ENCODE measurements at regions not wholly inside any gene's neighbourhood (a gene's known extent, or its start where the extent isn't known, plus 50 kb on each side); places are given as distances from the start of the nearest gene placed in this dataset.

DNA sequence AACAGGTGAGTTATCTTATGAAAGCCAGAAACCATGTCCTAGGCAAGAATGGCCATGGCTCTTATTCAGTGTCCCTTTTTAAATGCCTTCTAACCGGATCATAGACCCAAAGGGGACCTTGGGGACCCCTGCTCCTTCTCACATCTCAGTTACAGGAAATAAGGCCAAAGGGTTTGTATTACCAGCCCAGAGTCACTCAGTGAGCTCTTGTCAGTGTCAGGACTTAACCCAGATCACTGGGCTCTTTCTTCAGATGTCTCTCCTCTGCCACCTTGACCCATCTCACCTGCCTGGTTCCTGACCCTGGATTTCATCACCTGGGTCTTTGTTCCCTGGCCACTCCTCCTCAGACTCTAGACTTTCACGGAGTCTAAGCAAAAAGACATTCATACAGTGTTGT, 556.7 kb downstream of the CMPK2 start:
- Histone ChIP-seq H2AFZ (ENCODE audit: low read depth, low read length, poor library complexity, severe bottlenecking) (no peak overlapping the region), H3K27ac (ENCODE audit: low read depth, low read length) (no peak overlapping the region), H3K36me3 (ENCODE audit: control insufficient read depth in 1 of 2, insufficient read depth in 2 of 2, low read length in 2 of 2) (no peaks in the 10 kb centered on the region), H3K79me2 (ENCODE audit: insufficient read depth, low read length) (no peaks in the 10 kb centered on the region), H3K4me3 (replicated peaks in 1 of 2; ENCODE audit: low read depth in 1 of 2, low read length in 2 of 2) (no peak overlapping the region), H3K4me1 (ENCODE audit: control insufficient read depth in 1 of 2, insufficient read depth in 2 of 2, low read length in 2 of 2) (no peaks in the 10 kb centered on the region), H3K9ac (ENCODE audit: low read length) (no peak overlapping the region), H4K20me1 (ENCODE audit: insufficient read depth) (no peaks in the 10 kb centered on the region), H3K9me3 (ENCODE audit: control insufficient read depth in 1 of 2, insufficient read depth in 1 of 2, low read depth in 1 of 2, low read length in 2 of 2) (peaks cover under 1 to 11% of the 10 kb centered on the region in 2 experiments; a peak in 2 of 4 replicates), H3K9me2 (ENCODE audit: insufficient read depth) (no peaks in the 10 kb centered on the region), H3K4me2 (ENCODE audit: low read length) (no peak overlapping the region), H3K27me3 (ENCODE audit: insufficient read depth, low read length) (no peaks in the 10 kb centered on the region)
- intact Hi-C loops (cut with micrococcal nuclease) = no loop called here
- no peak for ATAC-seq
- DNase-seq (ENCODE audit: low read depth, low spot score) = no peak
- ChIA-PET CTCF (no interaction called here), POLR2A (no interaction called here), RAD21 (ENCODE audit: low non-redundant PET in 1 of 2, low total read pairs in 2 of 2, uncharacterized antibody in 2 of 2, unreplicated experiment in 2 of 2) (no interaction called here)
- no TSS peak for BruUV-seq (replicated peaks)
- TF ChIP-seq REST (IDR thresholded peaks at IDR 0.05; ENCODE audit: low read depth) (no peak), SIN3A (IDR thresholded peaks at IDR 0.05; ENCODE audit: low read depth) (no peak), SRF (IDR thresholded peaks at IDR 0.05; ENCODE audit: low read depth) (no peak), CTCF (IDR thresholded peaks at IDR 0.05 in 2 of 3, conservative IDR thresholded peaks at IDR 0.05 in 1 of 3; ENCODE audit: borderline replicate concordance in 1 of 3, insufficient read depth in 1 of 3, low read depth in 2 of 3, low read length in 2 of 3) (no peak), POLR2A (IDR thresholded peaks at IDR 0.05; ENCODE audit: borderline replicate concordance, extremely low read depth, insufficient read depth, insufficient read length) (no peak), TCF7L2 (IDR thresholded peaks at IDR 0.05; ENCODE audit: borderline replicate concordance, extremely low read depth, insufficient read depth, insufficient read length) (no peak), EGR1 (IDR thresholded peaks at IDR 0.05; ENCODE audit: low read depth) (no peak), ZFX (IDR thresholded peaks at IDR 0.05) (no peak), EZH2phosphoT487 (IDR thresholded peaks at IDR 0.05; ENCODE audit: borderline replicate concordance) (no peak), POLR2AphosphoS5 (IDR thresholded peaks at IDR 0.05; ENCODE audit: low read depth, low read length) (no peak), FOSL1 (IDR thresholded peaks at IDR 0.05; ENCODE audit: low read depth) (no peak), ELF1 (IDR thresholded peaks at IDR 0.05; ENCODE audit: borderline replicate concordance, low read depth) (no peak), CBX3 (IDR thresholded peaks at IDR 0.05; ENCODE audit: low read depth) (no peak)
- TF ChIP-seq, protein P1, sequence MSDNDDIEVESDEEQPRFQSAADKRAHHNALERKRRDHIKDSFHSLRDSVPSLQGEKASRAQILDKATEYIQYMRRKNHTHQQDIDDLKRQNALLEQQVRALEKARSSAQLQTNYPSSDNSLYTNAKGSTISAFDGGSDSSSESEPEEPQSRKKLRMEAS (IDR thresholded peaks at IDR 0.05) = no peak
- TF ChIP-seq, protein P2, sequence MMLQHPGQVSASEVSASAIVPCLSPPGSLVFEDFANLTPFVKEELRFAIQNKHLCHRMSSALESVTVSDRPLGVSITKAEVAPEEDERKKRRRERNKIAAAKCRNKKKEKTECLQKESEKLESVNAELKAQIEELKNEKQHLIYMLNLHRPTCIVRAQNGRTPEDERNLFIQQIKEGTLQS (IDR thresholded peaks at IDR 0.05) = no peak

Data from HCT116 (cell line).